NT2/D1 (cell line): ENCODE measurements at regions not wholly inside any gene's neighbourhood (a gene's known extent, or its start where the extent isn't known, plus 50 kb on each side); places are given as distances from the start of the nearest gene placed in this dataset.

Experiments
- DNase-seq: peaks from one replicate; pipeline ENCODE4 v3.0.0-alpha.2; 2011; ENCODE audit warnings: low read depth, low spot score
- H3K27me3 ChIP-seq: 2 replicates; pipeline ENCODE4 v1.6.0; 2011; ENCODE audit warnings: mild to moderate bottlenecking; ENCODE audit not compliant: insufficient read length, insufficient read depth
- H3K36me3 ChIP-seq: 2 replicates; pipeline ENCODE4 v1.6.1; 2011; ENCODE audit warnings: mild to moderate bottlenecking, low read length, mixed read lengths; ENCODE audit not compliant: insufficient read depth, insufficient read length
- H3K4me1 ChIP-seq: 2 replicates; pipeline ENCODE4 v1.5.1; 2011; ENCODE audit not compliant: insufficient read depth, insufficient read length
- H3K4me3 ChIP-seq: 2 replicates; pipeline ENCODE4 v1.5.1; 2011; ENCODE audit warnings: low read depth; ENCODE audit not compliant: insufficient read length
- H3K9ac ChIP-seq: 2 replicates; pipeline ENCODE4 v1.6.0; 2011; ENCODE audit warnings: low read depth; ENCODE audit not compliant: insufficient read length
- H3K9me3 ChIP-seq: 2 replicates; pipeline ENCODE4 v1.5.1; 2011; ENCODE audit warnings: mild to moderate bottlenecking, low read length; ENCODE audit not compliant: insufficient read depth
- SUZ12 ChIP-seq: IDR thresholded peaks from 2 replicates; pipeline ENCODE4 v1.6.1; 2011; ENCODE audit not compliant: insufficient read length, insufficient read depth; ENCODE audit errors: extremely low read depth
- YY1 ChIP-seq: IDR thresholded peaks from 2 replicates; pipeline ENCODE4 v1.6.1; 2011; ENCODE audit not compliant: insufficient read length, insufficient read depth
- ZNF274 ChIP-seq: IDR thresholded peaks from 2 replicates; pipeline ENCODE4 v1.6.1; 2011; ENCODE audit warnings: mild to moderate bottlenecking, low read depth, low read length

DNA sequence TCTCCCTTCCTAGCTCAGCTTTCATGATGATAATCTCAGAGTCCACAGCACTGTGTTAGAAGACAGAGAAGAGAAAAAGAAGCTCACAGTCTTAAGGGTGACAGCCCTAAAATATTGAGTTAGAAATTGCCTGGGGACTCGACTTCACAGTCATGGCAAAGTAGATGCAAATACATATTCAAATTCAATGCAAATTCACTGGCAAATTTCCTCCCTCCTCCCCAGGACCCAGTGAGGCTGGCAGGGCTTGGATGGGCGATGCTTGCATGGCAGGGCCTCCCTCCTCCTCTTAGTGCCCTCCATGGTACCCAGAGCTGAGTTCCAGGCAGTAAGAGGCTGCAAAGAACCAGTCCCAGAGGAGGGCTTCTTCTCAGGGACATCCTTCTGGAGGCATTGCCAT, 115.6 kb upstream of the UQCRFS1 start:
- Histone ChIP-seq H3K4me3 (no peak overlapping the region), H3K4me1 (peaks cover 2% of the 10 kb centered on the region), H3K36me3 (no peaks in the 10 kb centered on the region), H3K27me3 (no peaks in the 10 kb centered on the region), H3K9ac (no peak overlapping the region), H3K9me3 (peaks cover 11% of the 10 kb centered on the region; the same call in 1 of the 2 replicates)
- TF ChIP-seq YY1 (no peak), SUZ12 (no peak)
- DNase-seq, result no peak

DNA sequence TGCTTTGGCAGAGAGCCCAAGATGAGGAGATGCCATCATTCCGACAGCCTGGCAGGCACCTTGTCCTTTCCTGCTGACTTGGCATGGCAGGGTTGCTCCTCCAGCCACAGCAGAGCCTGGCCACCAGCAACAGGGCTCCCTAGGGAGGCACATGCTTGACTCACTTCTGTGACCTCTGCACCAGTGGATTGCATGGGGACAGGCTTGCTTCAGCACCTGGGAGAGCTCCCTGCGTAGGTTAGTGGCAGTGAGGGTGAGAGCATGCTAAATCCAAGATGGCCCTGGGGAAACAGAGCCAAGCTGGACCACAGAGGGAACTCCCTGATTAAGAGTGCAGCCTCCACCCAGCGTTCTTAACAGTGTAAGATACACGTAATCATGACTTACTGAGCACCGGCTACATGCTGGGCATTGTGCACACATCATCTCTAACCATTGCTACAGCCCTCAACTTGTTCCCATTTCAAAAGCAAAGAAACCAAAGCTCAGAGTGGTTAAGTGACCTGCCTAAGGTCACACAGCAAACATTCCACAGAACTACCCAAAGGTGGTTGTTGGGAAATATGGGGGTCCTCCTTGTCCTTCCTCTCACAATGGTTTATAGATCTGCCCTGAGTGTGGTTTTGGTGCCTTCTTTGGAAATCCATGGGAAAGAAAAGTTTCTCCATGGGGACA, 116.6 kb upstream of the UQCRFS1 start:
- no peaks in the 10 kb centered on the region for H3K27me3 ChIP-seq
- H3K4me3 ChIP-seq, result no peak overlapping the region
- H3K36me3 ChIP-seq, result no peaks in the 10 kb centered on the region
- H3K9ac ChIP-seq, result no peak overlapping the region
- peaks cover 2% of the 10 kb centered on the region for H3K4me1 ChIP-seq
- TF ChIP-seq ZNF274 (no peak), SUZ12 (no peak), YY1 (peak; percentile 69)
- H3K9me3 ChIP-seq, result peaks cover 11% of the 10 kb centered on the region; the same call in 1 of the 2 replicates
- DNase-seq, result peak; percentile 35

DNA sequence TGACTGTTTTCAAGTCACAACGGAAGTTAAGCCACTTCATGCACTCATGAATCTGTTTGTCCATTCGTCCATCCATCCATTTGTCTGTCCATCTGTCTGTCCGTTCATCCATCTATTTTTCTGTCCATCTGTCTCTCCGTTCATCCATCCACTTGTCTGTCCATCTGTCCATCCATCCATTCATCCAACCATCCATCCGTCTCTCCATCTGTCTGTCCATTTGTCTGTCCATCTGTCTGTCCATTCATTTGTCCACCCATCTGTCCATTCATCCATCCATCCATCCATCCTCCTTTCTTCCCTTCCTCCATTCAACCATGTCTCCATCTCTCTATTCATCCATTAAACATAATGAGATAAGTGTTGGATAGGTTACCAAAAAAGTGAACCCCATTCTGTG, 123.5 kb upstream of the UQCRFS1 start:
- Histone ChIP-seq H3K9me3 (peaks cover 13% of the 10 kb centered on the region; the same call in 1 of the 2 replicates), H3K4me1 (no peaks in the 10 kb centered on the region), H3K9ac (no peak overlapping the region), H3K4me3 (no peak overlapping the region), H3K27me3 (no peaks in the 10 kb centered on the region), H3K36me3 (no peaks in the 10 kb centered on the region)
- TF ChIP-seq ZNF274, result no peak
- no peak for TF ChIP-seq SUZ12
- TF ChIP-seq YY1, result no peak
- DNase-seq, result no peak

GRCh38 chr19:29337029-29337428, 124.1 kb upstream of the UQCRFS1 start:
- Histone ChIP-seq H3K4me3 (no peak overlapping the region), H3K36me3 (no peaks in the 10 kb centered on the region), H3K9me3 (peaks cover 8% of the 10 kb centered on the region; the same call in 1 of the 2 replicates), H3K4me1 (no peaks in the 10 kb centered on the region), H3K9ac (no peak overlapping the region), H3K27me3 (no peaks in the 10 kb centered on the region)
- TF ChIP-seq YY1 (no peak), ZNF274 (no peak)
- DNase-seq, result no peak

DNA sequence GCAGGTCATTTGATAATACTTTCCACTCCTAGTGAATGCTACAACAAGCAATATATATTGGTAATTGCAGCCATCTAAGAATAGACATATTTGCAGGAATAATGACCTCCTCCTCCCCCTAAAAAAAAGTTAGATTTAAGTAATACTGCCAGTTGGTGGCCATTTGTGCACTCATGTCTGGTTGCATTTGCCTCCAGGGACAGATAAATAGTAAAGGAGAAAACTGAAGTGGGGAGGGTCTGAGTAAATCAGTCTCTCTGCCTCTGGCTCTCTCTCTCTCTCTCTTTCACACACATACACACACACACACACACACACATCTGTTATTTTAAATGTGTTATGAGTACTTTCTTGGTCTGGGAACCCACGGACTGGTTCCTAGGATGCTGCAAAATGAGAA, 125.5 kb upstream of the UQCRFS1 start:
- Histone ChIP-seq H3K9me3 (peaks cover 22% of the 10 kb centered on the region), H3K4me1 (no peaks in the 10 kb centered on the region), H3K36me3 (no peaks in the 10 kb centered on the region), H3K27me3 (no peaks in the 10 kb centered on the region), H3K4me3 (no peak overlapping the region), H3K9ac (no peak overlapping the region)
- TF ChIP-seq YY1 (no peak), ZNF274 (no peak), SUZ12 (no peak)
- DNase-seq, result no peak

- peaks cover 44% of the 10 kb centered on the region for H3K9me3 ChIP-seq
- no peak for DNase-seq
- H3K27me3 ChIP-seq, result no peaks in the 10 kb centered on the region
Measured at GRCh38 chr19:29342721-29343120, 129.8 kb upstream of the UQCRFS1 start.

DNA sequence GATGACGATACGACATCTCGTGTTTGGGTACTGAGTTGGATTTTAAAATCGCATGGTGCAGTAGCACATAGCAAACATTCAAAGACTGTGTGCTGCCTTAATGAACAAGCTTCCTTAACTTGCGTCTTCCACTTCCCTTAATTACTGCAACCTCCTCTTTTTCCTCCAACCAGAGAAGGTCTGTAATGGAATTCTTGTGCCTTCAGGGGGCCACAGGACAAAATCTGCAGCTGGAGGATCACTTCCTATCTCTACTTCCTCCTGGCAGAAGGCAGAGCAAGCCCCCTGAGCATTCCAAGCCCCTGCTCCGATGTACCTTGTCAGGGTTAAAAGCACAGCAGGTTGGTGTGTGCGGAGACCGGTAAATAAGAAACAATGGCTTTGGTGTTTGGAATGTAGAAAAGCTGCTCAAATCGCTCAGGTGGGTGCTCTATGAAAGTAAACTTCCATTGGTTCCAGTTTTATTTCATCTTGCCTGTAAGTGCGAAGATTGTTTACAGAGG, 151.3 kb upstream of the UQCRFS1 start:
- DNase-seq, result no peak
- no peaks in the 10 kb centered on the region for H3K36me3 ChIP-seq
- H3K4me3 ChIP-seq, result no peak overlapping the region
- no peaks in the 10 kb centered on the region for H3K9me3 ChIP-seq
- no peak overlapping the region for H3K9ac ChIP-seq
- TF ChIP-seq SUZ12, result no peak
- H3K4me1 ChIP-seq, result no peaks in the 10 kb centered on the region
- H3K27me3 ChIP-seq, result no peaks in the 10 kb centered on the region

More at GRCh38 chr19:29342721-29343120, 129.8 kb upstream of the UQCRFS1 start:
- TF ChIP-seq ZNF274 (no peak), SUZ12 (no peak), YY1 (no peak)
- Histone ChIP-seq H3K4me3 (no peak overlapping the region), H3K9ac (no peak overlapping the region), H3K36me3 (no peaks in the 10 kb centered on the region), H3K4me1 (no peaks in the 10 kb centered on the region)

DNA sequence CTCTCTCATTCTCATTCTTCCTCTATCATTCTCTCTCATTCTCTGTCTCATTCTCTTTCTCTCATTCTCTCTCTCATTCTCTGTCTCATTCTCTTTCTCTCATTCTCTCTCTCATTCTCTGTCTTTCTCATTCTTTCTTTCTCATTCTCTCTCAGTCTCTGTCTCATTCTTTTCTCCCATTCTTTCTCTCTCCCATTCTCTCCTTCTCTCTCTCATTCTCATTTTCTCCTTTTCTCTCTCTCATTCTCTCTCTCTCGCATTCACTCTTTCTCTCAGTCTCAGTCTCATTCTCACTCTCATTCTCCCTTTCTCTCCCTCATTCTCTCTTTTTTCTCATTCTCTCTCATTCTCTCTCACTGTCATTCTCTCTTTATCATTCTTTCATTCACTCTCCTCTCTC, 152.0 kb upstream of the UQCRFS1 start:
- Histone ChIP-seq H3K4me1 (no peaks in the 10 kb centered on the region), H3K36me3 (no peaks in the 10 kb centered on the region), H3K4me3 (no peak overlapping the region), H3K9ac (no peak overlapping the region), H3K27me3 (no peaks in the 10 kb centered on the region), H3K9me3 (no peaks in the 10 kb centered on the region)
- no peak for DNase-seq
- TF ChIP-seq SUZ12 (no peak), ZNF274 (no peak), YY1 (no peak)
